ENCODE measurements at regions not wholly inside any gene's neighbourhood (a gene's known extent, or its start where the extent isn't known, plus 50 kb on each side); places are given as distances from the start of the nearest gene placed in this dataset.
"Not testable (repeated sequence)": the region's sequence is repeated elsewhere in the genome, so short reads cannot be mapped to it uniquely, and the experiment has no call there.

DNA sequence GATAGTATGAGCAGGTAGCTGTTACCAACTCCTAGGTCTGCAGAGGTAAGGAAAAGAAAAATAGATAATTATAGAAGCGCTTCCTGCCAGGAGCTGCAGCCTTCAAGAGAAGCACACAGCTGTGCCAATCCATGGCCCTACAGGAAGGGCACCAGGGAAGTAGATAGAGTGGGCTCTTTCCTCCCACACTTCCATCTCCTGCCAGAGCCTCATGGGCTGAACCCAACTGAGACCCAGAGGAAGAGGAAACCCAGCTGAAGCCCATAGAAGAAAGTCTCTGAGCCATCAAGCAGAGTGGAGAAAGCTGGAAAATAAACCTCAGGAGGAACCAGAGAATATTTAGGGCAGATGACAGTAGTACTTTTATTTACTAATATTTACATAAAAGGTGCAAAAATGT, 146.7 kb upstream of the ATXN1 start:
- no peak for DNase-seq (ENCODE audit: low read depth in 2 of 2)

GRCh38 chr6:16904957-16905356, 143.7 kb upstream of the ATXN1 start:
- no peak for DNase-seq (ENCODE audit: low read depth in 2 of 2)

DNA sequence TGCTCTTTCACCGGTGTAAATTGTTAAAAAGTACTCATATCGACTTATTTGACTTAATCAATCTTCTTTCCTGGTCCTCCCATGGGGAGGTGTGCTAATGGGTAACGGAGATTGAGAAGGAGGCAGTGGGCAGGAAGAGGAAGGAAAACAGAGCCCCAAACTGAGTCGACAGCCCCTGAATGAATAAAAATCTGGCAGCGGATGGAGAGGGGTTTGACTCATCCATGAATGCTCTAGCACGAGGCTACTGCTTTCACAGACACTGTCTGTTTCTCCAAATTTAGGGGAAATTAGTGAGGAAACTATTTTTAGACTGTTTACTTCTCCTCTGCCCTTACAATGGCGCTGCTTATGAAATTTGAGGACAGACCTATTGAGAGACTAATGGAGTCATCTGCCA, 142.2 kb upstream of the ATXN1 start:
- no peak for DNase-seq (ENCODE audit: low read depth in 2 of 2)

GRCh38 chr6:16902502-16902901, 141.2 kb upstream of the ATXN1 start:
- no peak for DNase-seq (ENCODE audit: low read depth in 2 of 2)

DNA sequence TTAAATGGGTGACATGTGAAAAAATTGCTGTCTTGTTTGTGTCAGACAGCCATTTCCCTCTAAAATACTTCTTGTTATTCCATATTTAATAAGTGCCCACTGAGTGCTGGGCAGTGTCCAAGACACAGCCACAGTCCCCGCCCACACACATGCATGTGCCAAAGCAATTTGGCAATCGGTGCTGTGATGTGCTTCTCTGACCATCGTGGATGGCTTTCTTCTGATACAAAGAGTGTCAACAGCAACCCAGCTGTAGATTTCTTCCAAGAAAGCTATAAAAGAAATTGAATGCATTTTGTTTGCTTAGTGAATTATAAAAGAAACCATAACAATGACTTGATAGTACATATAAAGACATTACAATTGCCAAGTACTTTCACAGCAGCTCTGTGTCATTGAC, 140.5 kb upstream of the ATXN1 start:
- no peak for DNase-seq (ENCODE audit: low read depth in 2 of 2)

GRCh38 chr6:16901306-16901705, 140.0 kb upstream of the ATXN1 start:
- no peak for DNase-seq (ENCODE audit: low read depth in 2 of 2)

DNA sequence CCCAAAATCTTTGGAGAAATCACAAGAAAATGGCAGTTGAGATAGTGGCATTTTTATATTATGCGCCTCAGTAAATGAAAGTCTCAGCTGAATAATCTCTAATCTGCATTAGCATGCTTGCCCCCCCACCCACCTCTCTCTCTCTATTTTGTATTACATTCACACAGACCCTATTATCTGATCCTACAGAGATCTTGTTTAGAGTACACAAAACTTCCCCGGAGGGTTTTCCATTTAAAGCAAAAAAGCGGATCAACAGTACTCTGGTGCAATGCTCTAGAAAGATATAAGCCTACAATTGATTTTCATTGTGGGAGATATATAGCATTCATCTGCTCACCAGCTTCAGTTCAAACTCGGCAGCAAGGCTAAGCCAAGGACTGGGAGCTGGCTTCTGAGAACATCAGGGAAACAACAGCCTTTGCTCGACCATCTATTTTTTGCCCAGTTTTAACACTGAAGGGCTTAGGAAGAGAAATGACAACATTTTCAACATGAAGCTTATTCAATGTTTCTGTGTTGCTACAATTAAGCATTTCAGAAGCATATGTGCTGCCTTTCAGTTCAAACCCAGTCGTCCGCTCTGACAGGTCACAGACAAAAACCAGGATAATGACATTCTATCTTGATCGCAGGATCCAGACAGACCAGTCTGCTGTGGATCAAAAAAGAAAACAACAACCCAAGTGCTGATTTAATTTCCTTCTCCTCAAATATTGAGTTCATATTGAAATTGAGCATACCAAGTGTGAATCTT, 137.6 kb upstream of the ATXN1 start:
- no peak for DNase-seq (ENCODE audit: low read depth in 2 of 2)

DNA sequence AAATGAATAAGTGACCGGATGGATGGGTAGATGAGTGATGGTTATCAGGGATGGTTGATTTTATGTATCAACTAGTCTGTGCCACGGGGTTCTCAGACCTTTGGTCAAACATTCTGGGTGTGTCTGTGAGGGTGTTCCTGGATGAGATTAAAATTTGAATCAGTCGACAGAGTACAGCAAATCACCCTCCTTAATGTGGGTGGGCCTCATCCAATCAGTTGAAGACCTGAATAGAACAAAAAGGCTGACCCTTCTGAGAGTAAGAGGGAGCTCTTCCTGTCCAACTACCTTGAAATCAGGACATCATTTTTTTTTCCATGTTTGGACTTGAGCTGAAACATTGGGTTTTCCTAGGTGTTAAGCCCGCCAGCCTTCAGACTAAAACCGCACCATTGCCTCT, 136.4 kb upstream of the ATXN1 start:
- DNase-seq (ENCODE audit: low read depth in 2 of 2) = no peak

DNA sequence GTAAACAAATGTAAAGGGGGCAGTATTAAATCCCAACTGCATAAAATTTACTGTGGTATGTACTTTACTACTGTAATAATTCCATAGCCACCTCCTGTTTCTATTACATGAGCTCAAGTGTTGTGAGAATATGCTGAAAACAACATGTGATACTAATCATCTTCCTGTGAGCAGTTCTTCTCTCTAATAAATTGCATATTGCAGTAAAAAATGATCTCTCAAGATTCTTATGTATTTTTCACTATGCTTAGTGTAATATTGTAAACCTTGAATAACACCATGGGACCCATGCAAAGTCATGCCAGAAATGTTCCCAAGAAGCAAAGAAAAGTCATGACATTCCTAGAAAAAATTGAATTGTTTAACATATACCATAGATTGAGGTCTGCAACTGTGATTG, 133.0 kb upstream of the ATXN1 start:
- no peak for DNase-seq (ENCODE audit: low read depth in 2 of 2)

GRCh38 chr6:16891110-16891509, 129.8 kb upstream of the ATXN1 start:
- not testable (repeated sequence) for DNase-seq (ENCODE audit: low read depth in 2 of 2)

GRCh38 chr6:16885411-16886160, 124.3 kb upstream of the ATXN1 start:
- DNase-seq (ENCODE audit: low read depth in 2 of 2) = no peak

GRCh38 chr6:16884526-16884925, 123.3 kb upstream of the ATXN1 start:
- DNase-seq (ENCODE audit: low read depth in 2 of 2) = no peak

- DNase-seq (ENCODE audit: low read depth in 2 of 2) = no peak
Measured at GRCh38 chr6:16883414-16883813, 122.2 kb upstream of the ATXN1 start.

- DNase-seq (ENCODE audit: low read depth in 2 of 2) = no peak
Measured at GRCh38 chr6:16882230-16882629, 121.0 kb upstream of the ATXN1 start.

DNA sequence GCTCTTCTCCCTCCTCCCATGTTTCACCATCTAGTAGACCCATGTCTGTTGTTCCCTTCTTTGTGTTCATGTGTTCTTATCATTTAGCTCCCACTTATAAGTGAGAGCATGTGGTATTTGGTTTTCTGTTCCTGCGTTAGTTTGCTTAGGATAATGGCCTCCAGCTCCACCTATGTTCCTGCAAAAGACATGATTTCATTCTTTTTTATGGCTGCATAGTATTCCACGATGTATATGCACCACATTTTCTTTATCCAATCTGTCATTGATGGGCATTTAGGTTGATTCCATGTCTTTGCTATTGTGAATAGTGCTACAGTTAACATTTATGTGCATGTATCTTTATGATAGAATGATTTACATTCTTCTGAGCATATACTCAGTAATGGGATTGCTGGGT, 115.6 kb upstream of the ATXN1 start:
- DNase-seq (ENCODE audit: low read depth in 2 of 2) = not testable (repeated sequence)

DNA sequence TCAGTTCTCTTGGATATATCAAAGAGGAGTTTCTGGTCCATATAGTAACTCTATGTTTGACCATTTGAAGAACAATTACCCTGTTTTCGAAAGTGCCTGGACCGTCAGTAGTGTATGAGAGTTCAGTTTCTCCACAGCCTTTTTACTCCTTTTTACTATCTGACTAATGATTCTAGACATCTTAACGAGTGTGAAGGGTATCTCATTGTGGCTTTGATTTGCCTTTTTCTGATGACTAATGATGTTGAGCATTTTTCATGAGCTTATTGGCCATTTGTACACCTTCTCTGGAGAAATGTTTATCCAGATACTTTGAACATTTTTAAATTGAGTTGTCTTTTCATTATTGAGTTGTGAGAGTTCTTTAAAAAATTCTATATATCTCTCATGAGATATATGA, 114.9 kb upstream of the ATXN1 start:
- no peak for DNase-seq (ENCODE audit: low read depth in 2 of 2)

DNA sequence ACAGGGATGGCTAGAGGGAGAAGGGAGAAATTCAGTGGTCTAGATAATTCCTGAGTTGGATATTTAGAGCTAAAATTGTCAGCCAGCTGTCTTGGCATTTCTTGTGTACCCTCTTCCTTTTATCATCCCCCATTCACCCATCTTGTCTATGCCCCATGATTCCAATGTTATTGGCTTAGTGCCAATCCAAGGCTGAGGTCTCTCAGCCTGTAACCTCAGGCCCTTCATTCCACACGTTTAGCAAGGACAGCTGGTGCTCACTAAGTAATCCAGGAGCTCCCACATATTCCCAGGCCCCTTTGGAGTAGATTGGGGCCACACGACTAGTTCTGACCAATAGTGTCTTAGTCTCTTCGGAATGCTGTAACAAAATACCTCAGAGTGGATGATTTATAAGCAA, 112.4 kb upstream of the ATXN1 start:
- no peak for DNase-seq (ENCODE audit: low read depth in 2 of 2)

GRCh38 chr6:16872543-16873235, 111.4 kb upstream of the ATXN1 start:
- DNase-seq (ENCODE audit: low read depth in 2 of 2) = no peak

DNA sequence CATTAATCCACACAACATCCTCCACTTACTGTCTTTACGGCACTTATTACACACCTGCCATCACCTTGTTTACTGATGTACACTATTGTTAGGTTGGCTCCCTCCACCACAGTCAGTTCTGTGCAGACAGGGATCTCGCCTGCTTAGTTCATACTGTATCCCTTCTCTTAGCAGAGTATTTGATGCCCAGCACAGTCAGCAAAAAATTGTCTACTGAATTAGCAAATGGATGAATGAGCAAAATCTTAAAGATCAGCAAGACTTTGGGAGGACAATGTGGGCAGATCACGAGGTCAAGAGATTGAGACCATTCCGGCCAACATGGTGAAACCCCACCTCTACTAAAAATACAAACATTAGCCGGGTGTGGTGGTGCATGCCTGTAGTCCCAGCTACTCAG, 109.8 kb upstream of the ATXN1 start:
- DNase-seq (ENCODE audit: low read depth in 2 of 2) = no peak

DNA sequence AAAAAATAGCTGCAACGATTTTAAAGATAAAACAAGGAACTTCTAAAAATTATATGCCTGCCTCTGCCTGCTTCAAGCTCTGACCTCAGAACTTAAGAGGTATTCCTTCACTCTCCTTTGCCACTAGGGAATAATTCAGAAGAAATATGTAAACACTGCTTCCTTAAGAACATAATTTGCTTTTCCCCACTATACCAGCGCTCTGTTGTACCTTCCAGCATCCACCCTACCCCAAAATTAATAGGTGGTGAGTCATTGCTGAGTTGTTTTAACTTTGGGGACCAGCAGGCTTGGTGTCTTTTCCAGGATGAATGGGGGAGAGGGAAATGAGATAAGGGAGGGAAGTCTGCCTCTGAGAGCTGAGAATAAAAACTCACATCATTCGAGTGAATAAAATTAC, 107.7 kb upstream of the ATXN1 start:
- no peak for DNase-seq (ENCODE audit: low read depth in 2 of 2)

- DNase-seq (ENCODE audit: low read depth in 2 of 2) = no peak
Measured at GRCh38 chr6:16857969-16858592, 96.8 kb upstream of the ATXN1 start.

- DNase-seq (ENCODE audit: low read depth in 2 of 2) = no peak
Measured at GRCh38 chr6:16855460-16855859, 94.2 kb upstream of the ATXN1 start.
